SKM-1 (cell line): ENCODE measurements at regions not wholly inside any gene's neighbourhood (a gene's known extent, or its start where the extent isn't known, plus 50 kb on each side); places are given as distances from the start of the nearest gene placed in this dataset.

Source experiments
- DNase-seq: peaks from one replicate; lab custom pipeline; 2025; ENCODE audit not compliant: unreplicated experiment; lab: John Stamatoyannopoulos, UW

DNA sequence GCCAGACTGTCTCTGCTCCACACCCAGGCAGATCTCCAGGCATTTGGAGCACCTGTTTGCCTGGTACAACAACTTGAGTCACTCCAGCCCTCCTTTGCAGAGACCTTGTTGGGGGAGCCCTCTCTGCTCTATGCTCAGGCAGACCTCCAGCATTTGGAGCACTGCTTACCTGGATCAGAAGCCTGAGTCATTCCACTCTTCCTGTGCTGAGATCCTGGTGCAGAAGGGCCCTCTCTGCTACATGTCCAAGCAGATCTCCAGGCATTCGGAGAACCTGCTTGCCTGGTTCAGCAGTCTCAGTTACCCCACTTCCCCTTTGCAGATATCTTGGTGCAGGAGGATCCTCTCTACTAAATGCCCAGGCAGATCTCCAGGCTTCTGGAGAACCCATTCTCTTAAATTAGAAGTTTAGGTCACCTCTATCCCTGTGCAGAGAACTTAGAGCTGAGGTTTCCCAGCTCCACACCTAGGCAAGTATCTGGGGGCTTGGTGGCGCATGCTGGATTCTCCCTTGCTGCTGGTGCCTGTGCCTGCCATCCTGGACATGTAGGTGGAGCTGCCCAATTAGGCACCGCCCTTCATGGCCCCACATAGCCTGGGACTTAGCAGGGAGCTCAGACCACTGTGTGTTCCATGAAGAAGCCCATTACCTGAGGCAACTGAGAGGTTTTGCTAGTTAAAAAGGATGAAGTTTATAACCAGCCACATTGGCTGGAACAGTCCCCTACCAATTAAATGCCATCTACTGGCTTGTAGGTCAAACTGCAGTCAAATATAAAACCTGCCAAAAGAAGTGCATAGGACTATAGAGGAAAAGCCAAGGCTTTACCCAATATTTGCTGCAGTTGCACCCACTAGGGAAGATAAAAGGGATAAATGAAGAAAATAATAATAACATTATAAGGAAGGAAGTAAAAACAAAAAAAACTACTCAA lies 97.6 kb upstream of the SLITRK6 start:
- DNase-seq, result no peak

- no peak for DNase-seq
These were observed 88.2 kb upstream of the SLITRK6 start for GRCh38 chr13:85887406-85887805.

DNA sequence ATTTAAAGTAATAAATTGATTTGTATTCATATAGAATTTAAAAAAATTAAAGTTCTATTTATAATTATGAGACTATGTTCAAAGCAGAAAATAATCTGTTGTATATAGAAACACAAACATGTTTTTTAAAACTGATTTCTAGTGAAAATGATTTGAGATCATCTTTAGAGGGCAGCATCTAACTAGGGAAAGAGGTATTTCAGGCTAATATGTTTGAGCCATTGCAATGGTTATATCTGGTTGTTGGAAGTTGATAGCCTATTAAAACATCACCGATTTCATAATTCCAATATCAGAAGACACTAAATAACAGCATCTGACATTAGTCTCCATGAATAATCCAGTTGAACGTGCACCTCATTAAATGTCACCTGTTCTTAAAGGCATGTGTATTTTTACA lies 79.8 kb upstream of the SLITRK6 start:
- DNase-seq, result no peak

GRCh38 chr13:85864963-85865530 lies 65.8 kb upstream of the SLITRK6 start:
- DNase-seq, result peak; percentile 30

DNA sequence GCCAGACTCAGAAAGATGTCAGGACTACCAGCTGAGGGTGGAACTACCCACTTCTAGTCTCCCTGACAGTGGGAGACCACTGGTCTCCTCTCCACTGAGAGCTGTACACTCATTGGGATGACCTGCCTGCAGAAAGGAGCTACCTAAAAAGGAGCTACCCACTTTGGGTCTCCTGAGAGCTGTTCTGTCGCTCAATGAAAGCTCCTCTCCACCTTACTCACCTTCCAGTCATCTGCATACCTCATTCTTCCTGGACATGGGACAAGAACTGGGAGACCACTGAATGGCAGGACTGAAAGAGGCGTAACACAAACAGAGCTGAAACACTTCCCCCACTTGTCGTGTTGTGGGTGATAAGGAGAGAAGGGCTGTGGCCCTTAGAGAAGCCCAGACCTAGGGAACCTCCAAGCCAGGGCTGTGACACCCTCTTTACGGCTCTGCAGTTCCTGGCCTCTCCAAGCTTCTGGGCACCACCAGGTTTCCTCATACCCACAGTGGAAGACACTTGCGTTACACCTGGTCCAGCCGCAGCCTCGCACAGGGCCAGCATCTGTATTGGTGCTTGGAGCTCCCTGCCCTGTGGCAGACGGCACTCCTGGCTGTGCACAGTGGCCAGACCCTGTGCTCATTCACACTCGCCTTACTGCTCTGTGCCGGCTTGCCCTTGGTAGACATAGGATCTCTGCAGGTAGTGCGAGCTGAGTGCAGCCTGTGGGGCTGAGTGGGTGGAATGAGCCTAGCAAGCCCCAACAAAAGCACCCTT lies 54.9 kb upstream of the SLITRK6 start:
- DNase-seq, result no peak

DNA sequence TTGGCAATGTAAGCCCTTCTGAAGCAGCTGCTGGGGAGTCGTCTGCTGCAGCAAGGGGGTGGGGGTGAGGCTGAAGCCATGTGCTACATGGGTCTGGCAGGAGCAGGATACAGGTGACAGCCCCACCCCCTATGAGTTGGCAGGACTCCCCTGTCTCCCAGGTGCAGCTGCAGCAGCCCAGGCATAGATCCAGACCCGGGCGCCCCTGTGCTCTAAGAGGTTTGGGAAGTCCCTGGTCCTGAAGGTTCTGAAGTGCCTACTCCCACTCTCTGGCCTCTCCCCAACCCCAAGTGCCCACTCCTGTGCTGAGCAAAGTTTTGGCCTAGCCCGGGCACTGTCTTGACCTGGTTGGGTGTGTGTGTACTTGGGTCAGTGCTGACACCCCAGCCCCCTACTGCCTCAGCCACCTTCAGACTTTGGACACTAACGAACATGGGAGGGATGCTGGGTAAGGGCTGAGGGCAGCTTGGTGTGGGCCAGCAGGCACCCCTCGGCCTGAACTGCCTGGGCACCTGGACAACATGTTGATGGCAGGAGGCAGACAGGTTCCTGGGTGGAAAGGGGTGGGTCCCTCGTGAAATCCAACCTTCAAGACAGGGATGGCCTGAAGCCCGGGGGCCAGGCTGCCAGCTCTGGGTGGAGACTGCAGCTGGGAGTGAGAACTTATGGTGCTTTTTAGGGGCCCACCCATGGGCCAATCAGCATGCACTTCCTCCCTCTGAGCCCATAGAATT lies 54.1 kb upstream of the SLITRK6 start:
- no peak for DNase-seq
